22Rv1 (cell line): ENCODE measurements at regions not wholly inside any gene's neighbourhood (a gene's known extent, or its start where the extent isn't known, plus 50 kb on each side); places are given as distances from the start of the nearest gene placed in this dataset.

Experiments
- CTCF ChIP-seq: fragments of 450-650 bp; IDR thresholded peaks from 2 replicates; pipeline ENCODE4 v1.5.1; 2017; ENCODE audit warnings: mild to moderate bottlenecking
- ZFX ChIP-seq: fragments of 450-650 bp; IDR thresholded peaks from 2 replicates; pipeline ENCODE4 v1.6.1; 2017; ENCODE audit warnings: antibody characterized with exemption, borderline replicate concordance

- no peak for TF ChIP-seq CTCF
- no peak for TF ChIP-seq ZFX
These were observed 51.1 kb upstream of the DAPK1 start for GRCh38 chr9:87446527-87446926.
